H9 (cell line): ENCODE measurements at regions not wholly inside any gene's neighbourhood (a gene's known extent, or its start where the extent isn't known, plus 50 kb on each side); places are given as distances from the start of the nearest gene placed in this dataset.

Source experiments
- DNase-seq: peaks from one replicate; pipeline ENCODE4 v3.0.0-alpha.2; 2017
- H2AFZ ChIP-seq: one replicate; pipeline ENCODE4 v1.6.1; 2013; ENCODE audit warnings: mild to moderate bottlenecking, low read length, control low read depth, moderate library complexity
- H2AK5ac ChIP-seq: 2 replicates; pipeline ENCODE4 v1.6.1; 2013; ENCODE audit warnings: low read length, control low read depth, mixed read lengths; ENCODE audit not compliant: insufficient read length
- H2BK120ac ChIP-seq: one replicate; pipeline ENCODE4 v1.6.1; 2013; ENCODE audit warnings: low read depth, mild to moderate bottlenecking, low read length, control low read depth, inconsistent platforms; ENCODE audit not compliant: poor library complexity, severe bottlenecking
- H2BK12ac ChIP-seq: 2 replicates; pipeline ENCODE4 v1.6.1; 2013; ENCODE audit warnings: low read length, control low read depth, mixed read lengths, low read depth; ENCODE audit not compliant: insufficient read length
- H2BK15ac ChIP-seq: 2 replicates; pipeline ENCODE4 v1.6.1; 2013; ENCODE audit warnings: low read depth, low read length, control low read depth
- H2BK20ac ChIP-seq: one replicate; pipeline ENCODE4 v1.6.1; 2013; ENCODE audit warnings: low read depth, mild to moderate bottlenecking, low read length, control low read depth, inconsistent platforms; ENCODE audit not compliant: poor library complexity, severe bottlenecking
- H2BK5ac ChIP-seq: 2 replicates; pipeline ENCODE4 v1.6.1; 2013; ENCODE audit warnings: low read length, control low read depth, mixed read lengths; ENCODE audit not compliant: insufficient read length
- H3K14ac ChIP-seq: 2 replicates; pipeline ENCODE4 v1.6.1; 2013; ENCODE audit warnings: low read length, control low read depth; ENCODE audit not compliant: insufficient read depth
- H3K18ac ChIP-seq: 2 replicates; pipeline ENCODE4 v1.6.1; 2013; ENCODE audit warnings: low read depth, mild to moderate bottlenecking, mixed read lengths, low read length, control low read depth; ENCODE audit not compliant: insufficient read length
- H3K23ac ChIP-seq: 2 replicates; pipeline ENCODE4 v1.6.1; 2013; ENCODE audit warnings: low read length, control low read depth, mixed read lengths, low read depth; ENCODE audit not compliant: insufficient read length
- H3K23me2 ChIP-seq: 2 replicates; pipeline ENCODE4 v1.6.1; 2013; ENCODE audit warnings: low read depth, mild to moderate bottlenecking, mixed read lengths, low read length, control low read depth; ENCODE audit not compliant: insufficient read length, poor library complexity, severe bottlenecking
- H3K27ac ChIP-seq: 2 replicates; pipeline ENCODE4 v1.5.1; 2013; ENCODE audit warnings: low read length, control low read depth, mixed read lengths, low read depth; ENCODE audit not compliant: insufficient read length
- H3K27me3 ChIP-seq: 2 replicates; pipeline ENCODE4 v1.6.1; 2013; ENCODE audit warnings: low read length, control low read depth, inconsistent platforms; ENCODE audit not compliant: insufficient read depth
- H3K4ac ChIP-seq: 2 replicates; pipeline ENCODE4 v1.6.1; 2013; ENCODE audit warnings: low read depth, mild to moderate bottlenecking, control low read depth, inconsistent platforms, low read length, moderate library complexity
- H3K4me1 ChIP-seq: 2 replicates; pipeline ENCODE4 v1.6.1; 2013; ENCODE audit warnings: low read length, control low read depth, inconsistent platforms; ENCODE audit not compliant: insufficient read depth
- H3K4me2 ChIP-seq: 2 replicates; pipeline ENCODE4 v1.6.1; 2013; ENCODE audit warnings: low read length, control low read depth, mixed read lengths; ENCODE audit not compliant: insufficient read length, insufficient read depth
- H3K56ac ChIP-seq: 2 replicates; pipeline ENCODE4 v1.6.1; 2013; ENCODE audit warnings: low read depth, mild to moderate bottlenecking, mixed read lengths, low read length, control low read depth; ENCODE audit not compliant: insufficient read length
- H3K79me1 ChIP-seq: 2 replicates; pipeline ENCODE4 v1.6.1; 2013; ENCODE audit warnings: low read depth, mild to moderate bottlenecking, moderate library complexity, low read length, control low read depth, inconsistent platforms; ENCODE audit not compliant: insufficient read depth, poor library complexity, severe bottlenecking
- H3K79me2 ChIP-seq: 2 replicates; pipeline ENCODE4 v1.6.1; 2013; ENCODE audit warnings: low read length, control low read depth, inconsistent platforms; ENCODE audit not compliant: insufficient read depth
- H3K9ac ChIP-seq: 2 replicates; pipeline ENCODE4 v1.6.1; 2013; ENCODE audit warnings: low read length, control low read depth, mixed read lengths; ENCODE audit not compliant: insufficient read length; ENCODE audit errors: extremely low read depth
- H3K9me3 ChIP-seq: one replicate; pipeline ENCODE4 v1.6.1; 2013; ENCODE audit warnings: low read depth, low read length, inconsistent platforms; ENCODE audit not compliant: control insufficient read depth
- H3T11ph ChIP-seq: one replicate; pipeline ENCODE4 v1.6.1; 2013; ENCODE audit warnings: mild to moderate bottlenecking, low read length, control low read depth, inconsistent platforms
- H4K20me1 ChIP-seq: one replicate; pipeline ENCODE4 v1.6.1; 2013; ENCODE audit not compliant: control insufficient read depth, insufficient read length, insufficient read depth
- H4K5ac ChIP-seq: 2 replicates; pipeline ENCODE4 v1.6.1; 2013; ENCODE audit warnings: low read depth, mild to moderate bottlenecking, mixed read lengths, low read length, control low read depth; ENCODE audit not compliant: insufficient read length
- H4K8ac ChIP-seq: replicated peaks from 2 replicates; pipeline ENCODE4 v1.6.1; 2013; ENCODE audit warnings: low read length, control low read depth, mixed read lengths, low read depth; ENCODE audit not compliant: insufficient read length
- H4K91ac ChIP-seq: 2 replicates; pipeline ENCODE4 v1.6.1; 2013; ENCODE audit warnings: low read depth, mild to moderate bottlenecking, moderate library complexity, mixed read lengths, low read length, control low read depth; ENCODE audit not compliant: insufficient read length
- H3K27ac Mint-ChIP-seq, 3 experiments: 2 replicates in 2 of 3; 3 replicates in 1 of 3; pipeline ENCODE4 v1.8.0; 2020 to 2021; ENCODE audit warnings: mixed read lengths in 3 of 3, mild to moderate bottlenecking in 1 of 3, moderate library complexity in 1 of 3
- H3K27me3 Mint-ChIP-seq: 2 replicates; pipeline ENCODE4 v1.8.0; 2021; ENCODE audit warnings: low read depth, mild to moderate bottlenecking, moderate library complexity, mixed read lengths
- H3K36me3 Mint-ChIP-seq, 3 experiments: 2 replicates in 2 of 3; 3 replicates in 1 of 3; pipeline ENCODE4 v1.8.0; 2020 to 2021; ENCODE audit warnings: low read depth in 3 of 3, mixed read lengths in 3 of 3; ENCODE audit not compliant: insufficient read depth in 1 of 3
- H3K4me1 Mint-ChIP-seq, 2 experiments: 2 replicates each; pipeline ENCODE4 v1.8.0; 2020; ENCODE audit warnings: mixed read lengths in 2 of 2
- H3K4me3 Mint-ChIP-seq, 2 experiments: 2 replicates in 1 of 2; 3 replicates in 1 of 2; pipeline ENCODE4 v1.8.0; 2020 to 2021; ENCODE audit warnings: mild to moderate bottlenecking in 2 of 2, mixed read lengths in 2 of 2, moderate library complexity in 1 of 2
- H3K9me3 Mint-ChIP-seq, 2 experiments: 2 replicates in 1 of 2; 3 replicates in 1 of 2; pipeline ENCODE4 v1.8.0; 2020; ENCODE audit warnings: mild to moderate bottlenecking in 2 of 2, mixed read lengths in 2 of 2, moderate library complexity in 1 of 2
- WGBS: extraction: QIAGEN DNeasy Blood & Tissue Kit; methylation state at CpG from one replicate; pipeline ENCODE4 v1.1.7; 2013; ENCODE audit warnings: missing lambda C conversion rate, low lambda C conversion rate, mixed read lengths; ENCODE audit not compliant: insufficient read length; ENCODE audit errors: extremely low coverage; 5-methylcytosine and 5-hydroxymethylcytosine counted together
- TF ChIP-seq, protein P1 (sequence below): fragments of 200-600 bp; sonication (generic); conservative IDR thresholded peaks from 3 replicates; pipeline ENCODE4 v1.8.0; 2021; ENCODE audit warnings: antibody characterized with exemption, mild to moderate bottlenecking

DNA sequence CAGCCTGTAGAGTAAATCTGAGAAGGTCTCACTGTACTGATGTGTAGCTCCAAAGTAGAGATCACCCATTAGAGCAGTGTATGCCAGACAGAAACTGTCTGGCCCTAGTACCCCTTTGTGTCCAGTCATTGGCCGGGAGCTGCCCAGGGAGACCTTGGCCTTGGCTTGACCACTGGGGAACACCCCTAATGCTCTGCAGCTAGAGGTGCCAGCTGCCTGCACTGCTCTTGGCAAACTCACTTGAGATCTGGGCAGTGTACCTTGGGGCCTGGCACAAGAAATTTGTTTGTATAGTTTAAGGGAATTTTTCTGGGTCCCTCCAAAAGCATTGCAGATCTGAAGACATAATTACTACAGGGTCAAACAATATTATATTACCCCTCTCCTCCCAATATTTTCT lies 78.7 kb upstream of the MPHOSPH6 start:
- Mint-ChIP-seq H3K4me1 (no peaks in the 10 kb centered on the region), H3K27ac (no peak overlapping the region), H3K4me3 (no peak overlapping the region), H3K27me3 (peaks cover 5% of the 10 kb centered on the region; the same call in 1 of the 2 replicates), H3K9me3 (peaks cover 9 to 14% of the 10 kb centered on the region in 2 experiments; a peak in 4 of 5 replicates), H3K36me3 (no peaks in the 10 kb centered on the region; a peak in 1 of 7 replicates)
- Histone ChIP-seq H3T11ph (no peak overlapping the region), H3K79me1 (no peaks in the 10 kb centered on the region), H3K4ac (no peak overlapping the region), H2BK5ac (no peak overlapping the region), H4K8ac (no peak overlapping the region), H4K20me1 (no peaks in the 10 kb centered on the region), H3K4me2 (no peak overlapping the region), H3K79me2 (no peaks in the 10 kb centered on the region), H3K23me2 (no peaks in the 10 kb centered on the region), H3K4me1 (no peaks in the 10 kb centered on the region), H2AFZ (no peak overlapping the region), H3K27ac (no peak overlapping the region), H4K91ac (no peak overlapping the region), H2BK12ac (no peak overlapping the region), H3K23ac (no peak overlapping the region), H3K9ac (no peak overlapping the region), H3K9me3 (no peaks in the 10 kb centered on the region), H2BK15ac (no peak overlapping the region), H2BK120ac (no peak overlapping the region), H2AK5ac (no peak overlapping the region), H4K5ac (no peak overlapping the region), H3K27me3 (no peaks in the 10 kb centered on the region), H3K14ac (no peak overlapping the region), H3K56ac (no peak overlapping the region), H3K18ac (no peak overlapping the region), H2BK20ac (no peak overlapping the region)
- DNase-seq = no peak
- TF ChIP-seq, protein P1, sequence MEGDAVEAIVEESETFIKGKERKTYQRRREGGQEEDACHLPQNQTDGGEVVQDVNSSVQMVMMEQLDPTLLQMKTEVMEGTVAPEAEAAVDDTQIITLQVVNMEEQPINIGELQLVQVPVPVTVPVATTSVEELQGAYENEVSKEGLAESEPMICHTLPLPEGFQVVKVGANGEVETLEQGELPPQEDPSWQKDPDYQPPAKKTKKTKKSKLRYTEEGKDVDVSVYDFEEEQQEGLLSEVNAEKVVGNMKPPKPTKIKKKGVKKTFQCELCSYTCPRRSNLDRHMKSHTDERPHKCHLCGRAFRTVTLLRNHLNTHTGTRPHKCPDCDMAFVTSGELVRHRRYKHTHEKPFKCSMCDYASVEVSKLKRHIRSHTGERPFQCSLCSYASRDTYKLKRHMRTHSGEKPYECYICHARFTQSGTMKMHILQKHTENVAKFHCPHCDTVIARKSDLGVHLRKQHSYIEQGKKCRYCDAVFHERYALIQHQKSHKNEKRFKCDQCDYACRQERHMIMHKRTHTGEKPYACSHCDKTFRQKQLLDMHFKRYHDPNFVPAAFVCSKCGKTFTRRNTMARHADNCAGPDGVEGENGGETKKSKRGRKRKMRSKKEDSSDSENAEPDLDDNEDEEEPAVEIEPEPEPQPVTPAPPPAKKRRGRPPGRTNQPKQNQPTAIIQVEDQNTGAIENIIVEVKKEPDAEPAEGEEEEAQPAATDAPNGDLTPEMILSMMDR = no peak
- no CpG with 5 or more reads among the region's 1 CpG for WGBS
